Skin epidermis (tissue), 12 donors: ENCODE measurements at regions not wholly inside any gene's neighbourhood (a gene's known extent, or its start where the extent isn't known, plus 50 kb on each side); places are given as distances from the start of the nearest gene placed in this dataset.
"Not testable (repeated sequence)": the region's sequence is repeated elsewhere in the genome, so short reads cannot be mapped to it uniquely, and the experiment has no call there.

Experiments
- H3K27ac ChIP-seq, 21 experiments: fragments of 200-600 bp; sonication (generic) in 11 of 21; one replicate each; pipeline ENCODE4 v1.5.0; 2020; ENCODE audit warnings: mild to moderate bottlenecking in 3 of 21, inconsistent platforms in 2 of 21, moderate library complexity in 2 of 21
- H3K4me3 ChIP-seq, 7 experiments: fragments of 200-600 bp; sonication (generic) in 2 of 7; one replicate each; pipeline ENCODE4 v1.5.0; 2020; ENCODE audit warnings: inconsistent platforms in 2 of 7, mild to moderate bottlenecking in 2 of 7, moderate library complexity in 1 of 7

GRCh38 chr2:231644426-231644825 lies 51.8 kb downstream of the TEX44 start:
- Histone ChIP-seq H3K27ac (peak overlapping the region in 13 of 21 experiments; percentile 6 to 95 (median 88)), H3K4me3 (no peak overlapping the region)

- Histone ChIP-seq H3K4me3 (no peak overlapping the region), H3K27ac (peak overlapping the region in 16 of 21 experiments; percentile 18 to 94 (median 72))
Observed at GRCh38 chr2:231646476-231646875, 53.8 kb downstream of the TEX44 start.

- Histone ChIP-seq H3K27ac (peak overlapping the region in 1 of 21 experiments; percentile 16), H3K4me3 (no peak overlapping the region)
Observed at GRCh38 chr2:231648579-231649174, 56.0 kb downstream of the TEX44 start.

- H3K27ac ChIP-seq, H3K4me3 ChIP-seq: not testable (repeated sequence)
Observed at GRCh38 chr2:231651561-231651960, 56.8 kb upstream of the PTMA start.

- H3K27ac ChIP-seq = no peak overlapping the region
- H3K4me3 ChIP-seq = no peak overlapping the region
Observed at GRCh38 chr2:231655488-231655887, 52.8 kb upstream of the PTMA start.

- H3K27ac ChIP-seq = no peak overlapping the region
- no peak overlapping the region for H3K4me3 ChIP-seq
Observed at GRCh38 chr2:231655894-231656293, 52.4 kb upstream of the PTMA start.
